Rectal smooth muscle tissue (tissue), 1 donor: ENCODE measurements at regions not wholly inside any gene's neighbourhood (a gene's known extent, or its start where the extent isn't known, plus 50 kb on each side); places are given as distances from the start of the nearest gene placed in this dataset.

ENCODE experiments used
- H3K27ac ChIP-seq: one replicate; pipeline ENCODE4 v1.7.0; 2013; ENCODE audit warnings: low read depth, low read length, inconsistent platforms
- H3K27me3 ChIP-seq: one replicate; pipeline ENCODE4 v1.7.0; 2013; ENCODE audit warnings: low read length; ENCODE audit not compliant: control insufficient read depth, insufficient read depth
- H3K36me3 ChIP-seq: one replicate; pipeline ENCODE4 v1.7.0; 2013; ENCODE audit warnings: low read length; ENCODE audit not compliant: control insufficient read depth, insufficient read depth
- H3K4me1 ChIP-seq: one replicate; pipeline ENCODE4 v1.7.0; 2013; ENCODE audit warnings: low read length; ENCODE audit not compliant: control insufficient read depth, insufficient read depth
- H3K4me3 ChIP-seq: one replicate; pipeline ENCODE4 v1.7.0; 2013; ENCODE audit warnings: low read length
- H3K9ac ChIP-seq: one replicate; pipeline ENCODE4 v1.7.0; 2013; ENCODE audit warnings: low read length

DNA sequence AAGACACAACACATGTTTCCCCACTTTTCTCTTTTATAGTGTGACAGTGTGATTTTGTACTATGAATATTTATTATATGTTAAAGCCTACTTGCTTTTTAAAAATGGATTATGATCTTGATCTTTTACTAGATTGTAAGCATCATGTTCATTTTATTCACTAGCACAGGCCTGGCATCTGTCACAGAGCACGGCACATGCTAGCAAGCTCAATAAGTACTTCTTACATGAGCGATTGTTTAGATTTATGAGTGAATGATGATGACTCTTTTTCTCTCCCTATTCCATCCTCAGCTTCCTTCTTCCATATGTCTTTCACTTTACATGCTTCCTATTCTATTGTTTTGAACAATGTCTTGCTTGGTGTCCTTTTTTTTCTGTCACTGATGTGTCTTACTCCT is 1454.1 kb downstream of the MRPL39 start:
- Histone ChIP-seq H3K36me3 (no peaks in the 10 kb centered on the region), H3K4me1 (no peaks in the 10 kb centered on the region), H3K4me3 (no peak overlapping the region), H3K9ac (no peak overlapping the region), H3K27ac (no peak overlapping the region), H3K27me3 (no peaks in the 10 kb centered on the region)

DNA sequence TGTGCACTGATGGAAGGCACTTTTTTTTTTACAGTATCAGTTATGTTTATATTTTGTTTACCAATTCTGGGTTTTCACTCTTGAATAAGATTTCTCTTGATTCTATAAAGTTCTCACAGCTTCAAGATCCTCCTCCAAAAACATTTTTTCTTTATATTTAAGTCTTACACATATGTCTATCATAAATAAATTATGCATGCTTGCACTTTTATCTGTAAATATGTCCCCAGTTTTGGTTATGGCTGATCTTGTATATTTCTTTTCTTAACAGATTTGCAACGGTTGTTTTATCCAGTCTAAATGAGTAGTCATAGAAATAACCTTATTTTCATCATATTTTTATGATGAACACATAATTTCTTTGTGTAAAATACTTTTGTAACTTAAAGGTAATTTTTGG is 1456.5 kb downstream of the MRPL39 start:
- Histone ChIP-seq H3K9ac (no peak overlapping the region), H3K4me3 (no peak overlapping the region), H3K27me3 (no peaks in the 10 kb centered on the region), H3K36me3 (no peaks in the 10 kb centered on the region), H3K4me1 (no peaks in the 10 kb centered on the region), H3K27ac (no peak overlapping the region)

- Histone ChIP-seq H3K36me3 (no peaks in the 10 kb centered on the region), H3K4me1 (no peaks in the 10 kb centered on the region), H3K27me3 (no peaks in the 10 kb centered on the region), H3K27ac (no peak overlapping the region), H3K4me3 (no peak overlapping the region), H3K9ac (no peak overlapping the region)
Measured at GRCh38 chr21:24148461-24148860, 1458.8 kb downstream of the MRPL39 start.

DNA sequence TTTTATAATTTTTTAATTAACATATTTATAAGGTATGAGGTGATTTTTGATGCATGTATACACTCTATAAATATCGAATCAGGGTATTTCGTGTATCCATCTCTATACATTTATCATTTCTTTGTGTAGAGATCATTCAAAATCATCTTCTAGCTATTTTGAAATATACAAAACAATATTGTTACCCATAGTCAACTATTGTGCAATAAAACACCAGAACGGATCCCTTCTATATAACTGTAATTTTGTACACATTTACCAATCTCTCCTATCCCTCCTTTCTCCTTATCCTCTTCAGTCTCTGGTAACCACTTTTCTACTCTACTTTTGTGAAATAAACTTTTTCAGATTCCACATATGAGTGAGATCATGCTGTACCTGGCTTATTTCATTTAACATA is 1459.6 kb downstream of the MRPL39 start:
- H3K4me1 ChIP-seq, result no peaks in the 10 kb centered on the region
- H3K27ac ChIP-seq, result no peak overlapping the region
- no peak overlapping the region for H3K9ac ChIP-seq
- no peak overlapping the region for H3K4me3 ChIP-seq
- no peaks in the 10 kb centered on the region for H3K27me3 ChIP-seq
- no peaks in the 10 kb centered on the region for H3K36me3 ChIP-seq

GRCh38 chr21:24131056-24131455 is 1476.2 kb downstream of the MRPL39 start:
- H3K4me1 ChIP-seq, result no peaks in the 10 kb centered on the region
- no peak overlapping the region for H3K9ac ChIP-seq
- H3K27me3 ChIP-seq, result no peaks in the 10 kb centered on the region
- no peak overlapping the region for H3K4me3 ChIP-seq
- H3K27ac ChIP-seq, result no peak overlapping the region
- H3K36me3 ChIP-seq, result no peaks in the 10 kb centered on the region

GRCh38 chr21:24127651-24128050 is 1479.6 kb downstream of the MRPL39 start:
- Histone ChIP-seq H3K27me3 (no peaks in the 10 kb centered on the region), H3K4me3 (no peak overlapping the region), H3K9ac (no peak overlapping the region), H3K4me1 (no peaks in the 10 kb centered on the region), H3K27ac (no peak overlapping the region), H3K36me3 (no peaks in the 10 kb centered on the region)

GRCh38 chr21:24123785-24124184 is 1483.5 kb downstream of the MRPL39 start:
- H3K36me3 ChIP-seq, result no peaks in the 10 kb centered on the region
- no peak overlapping the region for H3K4me3 ChIP-seq
- H3K4me1 ChIP-seq, result no peaks in the 10 kb centered on the region
- H3K9ac ChIP-seq, result no peak overlapping the region
- H3K27ac ChIP-seq, result no peak overlapping the region
- H3K27me3 ChIP-seq, result no peaks in the 10 kb centered on the region

GRCh38 chr21:24118738-24119459 is 1488.4 kb downstream of the MRPL39 start:
- no peaks in the 10 kb centered on the region for H3K36me3 ChIP-seq
- H3K27me3 ChIP-seq, result no peaks in the 10 kb centered on the region
- H3K4me3 ChIP-seq, result no peak overlapping the region

GRCh38 chr21:24115141-24115540 is 1492.1 kb downstream of the MRPL39 start:
- no peaks in the 10 kb centered on the region for H3K27me3 ChIP-seq
- no peak overlapping the region for H3K9ac ChIP-seq
- H3K4me3 ChIP-seq, result no peak overlapping the region
- H3K27ac ChIP-seq, result no peak overlapping the region
- H3K4me1 ChIP-seq, result no peaks in the 10 kb centered on the region
- H3K36me3 ChIP-seq, result no peaks in the 10 kb centered on the region

More at GRCh38 chr21:24118738-24119459, 1488.4 kb downstream of the MRPL39 start:
- Histone ChIP-seq H3K27ac (no peak overlapping the region), H3K9ac (no peak overlapping the region), H3K4me1 (no peaks in the 10 kb centered on the region)

- Histone ChIP-seq H3K9ac (no peak overlapping the region), H3K4me1 (no peaks in the 10 kb centered on the region), H3K4me3 (no peak overlapping the region), H3K27me3 (no peaks in the 10 kb centered on the region), H3K36me3 (no peaks in the 10 kb centered on the region), H3K27ac (no peak overlapping the region)
Measured at GRCh38 chr21:24112020-24112419, 1495.3 kb downstream of the MRPL39 start.

GRCh38 chr21:24110846-24111245 is 1496.4 kb downstream of the MRPL39 start:
- Histone ChIP-seq H3K27me3 (no peaks in the 10 kb centered on the region), H3K9ac (no peak overlapping the region), H3K36me3 (no peaks in the 10 kb centered on the region), H3K4me3 (no peak overlapping the region), H3K4me1 (no peaks in the 10 kb centered on the region), H3K27ac (no peak overlapping the region)

DNA sequence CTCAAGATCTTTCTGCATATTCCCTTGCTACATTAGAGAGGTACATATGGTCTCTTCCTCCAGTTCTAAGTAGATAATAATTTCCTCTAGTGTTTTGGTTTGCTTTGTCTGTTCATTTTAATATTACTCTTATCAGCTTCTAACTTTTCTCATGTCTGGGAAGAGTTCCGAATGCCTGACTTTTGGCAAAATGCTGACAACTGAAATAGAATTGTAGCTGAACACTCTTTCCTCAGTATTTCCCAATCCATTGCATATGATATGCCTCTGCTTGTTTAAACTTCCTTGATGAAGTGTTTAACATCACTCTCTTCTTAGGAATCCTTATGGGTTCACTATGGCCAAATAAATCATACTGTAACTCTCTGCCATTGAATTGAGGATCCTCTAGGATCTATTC is 1510.1 kb downstream of the MRPL39 start:
- H3K27me3 ChIP-seq, result no peaks in the 10 kb centered on the region
- no peak overlapping the region for H3K27ac ChIP-seq
- no peaks in the 10 kb centered on the region for H3K4me1 ChIP-seq
- no peak overlapping the region for H3K4me3 ChIP-seq
- no peaks in the 10 kb centered on the region for H3K36me3 ChIP-seq
- no peak overlapping the region for H3K9ac ChIP-seq

DNA sequence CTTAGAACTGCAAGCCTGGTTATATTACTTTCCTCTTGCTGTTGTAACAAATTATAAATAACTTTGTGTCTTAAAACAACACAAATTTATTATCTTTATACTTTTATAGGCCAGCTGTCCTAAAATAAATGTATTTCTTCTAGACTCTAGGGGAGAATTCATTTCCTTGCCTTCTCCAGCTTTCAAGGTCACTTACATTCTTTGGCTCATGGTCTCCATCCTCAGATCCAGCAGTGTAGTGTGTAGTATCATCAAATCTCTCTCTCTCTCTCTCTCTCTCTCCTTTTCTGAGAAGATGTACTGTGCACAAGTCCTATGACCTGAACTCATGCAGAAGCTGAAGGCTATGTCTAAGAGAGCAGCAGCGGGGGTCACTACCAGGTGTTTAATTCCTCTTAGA is 1510.6 kb downstream of the MRPL39 start:
- Histone ChIP-seq H3K27ac (no peak overlapping the region), H3K4me1 (no peaks in the 10 kb centered on the region), H3K36me3 (no peaks in the 10 kb centered on the region), H3K27me3 (no peaks in the 10 kb centered on the region), H3K4me3 (no peak overlapping the region), H3K9ac (no peak overlapping the region)
